Posterior vena cava (tissue), 2 donors: ENCODE measurements at regions not wholly inside any gene's neighbourhood (a gene's known extent, or its start where the extent isn't known, plus 50 kb on each side); places are given as distances from the start of the nearest gene placed in this dataset.
A peak's percentile ranks its signal among the peaks of the same experiment; 100 is the strongest.

Experiments used
- DNase-seq: peaks from one replicate; pipeline ENCODE4 v3.0.0-alpha.2; 2020; ENCODE audit warnings: low spot score
- intact Hi-C, 2 donors: fragments of 100-400 bp; cut with DNase I; formaldehyde crosslinking; loops; one replicate each; pipeline versions ENCODE4 v1.14.1 to v1.14.2; 2022 to 2023
- donor health status: DM: yes; HTN: yes; CAD: no.
- donor health status: DM: yes; HTN: yes; CAD: no.

DNA sequence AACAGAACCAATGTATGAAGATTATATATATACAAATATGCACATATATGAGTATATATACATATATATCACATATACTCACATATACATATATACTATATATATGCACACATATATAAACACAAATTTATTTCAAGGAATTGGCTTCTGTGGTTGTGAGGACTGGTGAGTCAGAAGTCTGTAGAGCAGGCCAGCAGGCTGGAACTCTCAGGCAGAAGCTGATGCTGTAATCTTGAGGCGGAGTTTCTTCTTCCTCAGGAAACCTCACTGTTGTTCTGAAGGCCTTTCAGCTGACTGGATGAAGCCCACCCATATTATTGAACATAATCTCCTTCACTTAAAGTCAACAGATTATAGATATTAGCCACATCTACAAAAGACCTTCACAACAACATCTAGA lies 143.9 kb upstream of the CREB1 start:
- intact Hi-C loops = no loop called here
- DNase-seq = no peak

GRCh38 chr2:207387001-207387571 lies 142.7 kb upstream of the CREB1 start:
- intact Hi-C loops = no loop called here
- no peak for DNase-seq

- intact Hi-C loops = no loop called here
- DNase-seq = no peak
These were observed 139.3 kb upstream of the CREB1 start for GRCh38 chr2:207390302-207391095.

DNA sequence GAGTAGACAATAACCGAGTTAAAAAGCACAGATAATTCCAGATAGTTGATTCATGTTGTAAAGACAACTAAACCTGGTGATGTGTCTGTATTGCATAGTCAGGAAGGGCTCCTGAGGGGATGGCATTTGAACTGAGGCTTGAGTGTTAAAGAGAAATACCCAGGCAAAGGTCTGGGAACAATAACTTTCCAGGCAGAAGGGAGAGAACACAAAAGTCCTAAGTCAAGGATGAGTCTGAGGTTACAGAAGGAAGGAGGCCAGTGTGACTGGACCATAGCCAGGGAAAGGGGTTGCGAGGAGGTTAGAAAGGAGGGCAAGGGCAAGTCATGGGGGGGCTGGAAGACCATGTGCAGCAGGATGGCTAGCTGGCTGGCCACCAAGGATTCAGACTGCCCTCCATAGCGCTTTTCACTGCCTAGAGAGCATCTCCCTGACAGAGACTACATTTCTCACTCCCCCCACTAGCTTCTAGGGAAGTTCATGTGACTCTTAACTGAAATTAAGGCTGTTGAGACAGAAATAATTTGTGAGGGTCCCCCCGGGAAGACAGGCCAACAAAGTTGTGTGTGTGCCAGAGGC lies 135.5 kb upstream of the CREB1 start:
- no peak for DNase-seq
- intact Hi-C loops = no loop called here

GRCh38 chr2:207394812-207395534 lies 134.8 kb upstream of the CREB1 start:
- DNase-seq = peak; percentile 84
- intact Hi-C loops = no loop called here

DNA sequence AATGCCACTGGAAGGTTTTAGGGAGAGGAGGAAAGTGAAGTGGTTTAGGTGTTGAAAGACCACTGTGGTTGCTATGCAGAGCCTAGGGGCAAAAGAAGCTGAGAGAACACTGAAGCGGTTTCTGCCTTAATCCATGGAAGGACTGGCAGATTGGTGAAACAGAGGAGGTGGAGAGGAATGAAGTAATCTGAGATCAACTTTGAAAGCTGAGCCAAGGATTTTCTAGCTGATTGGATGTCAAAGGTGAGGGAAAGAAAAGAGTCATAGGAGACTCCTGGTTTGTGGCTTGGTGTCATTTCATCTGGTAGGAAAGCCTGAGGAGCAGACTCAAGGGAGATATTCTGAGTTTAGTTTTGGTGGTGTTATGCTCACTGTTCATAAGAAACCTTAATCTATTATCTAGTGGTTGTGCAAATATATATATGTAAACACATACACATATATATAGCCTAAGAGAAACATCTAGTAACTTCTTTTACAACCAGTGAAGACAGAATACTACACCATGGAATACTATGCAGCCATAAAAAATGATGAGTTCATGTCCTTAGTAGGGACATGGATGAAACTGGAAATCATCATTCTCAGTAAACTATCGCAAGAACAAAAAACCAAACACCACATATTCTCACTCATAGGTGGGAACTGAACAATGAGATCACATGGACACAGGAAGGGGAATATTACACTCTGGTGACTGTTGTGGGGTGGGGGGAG lies 134.1 kb upstream of the CREB1 start:
- intact Hi-C loops = no loop called here

GRCh38 chr2:207397917-207398655 lies 131.7 kb upstream of the CREB1 start:
- intact Hi-C loops = no loop called here
- no peak for DNase-seq

More for the DNA sequence above, 134.1 kb upstream of the CREB1 start:
- no peak for DNase-seq

GRCh38 chr2:207399301-207399700 lies 130.5 kb upstream of the CREB1 start:
- no peak for DNase-seq
- intact Hi-C loops = no loop called here

- DNase-seq = no peak
- intact Hi-C loops = no loop called here
These were observed 128.4 kb upstream of the CREB1 start for GRCh38 chr2:207401338-207401737.

GRCh38 chr2:207403141-207403540 lies 126.6 kb upstream of the CREB1 start:
- no peak for DNase-seq
- intact Hi-C loops = no loop called here

- no peak for DNase-seq
- intact Hi-C loops = no loop called here
These were observed 125.8 kb upstream of the CREB1 start for GRCh38 chr2:207403950-207404349.

DNA sequence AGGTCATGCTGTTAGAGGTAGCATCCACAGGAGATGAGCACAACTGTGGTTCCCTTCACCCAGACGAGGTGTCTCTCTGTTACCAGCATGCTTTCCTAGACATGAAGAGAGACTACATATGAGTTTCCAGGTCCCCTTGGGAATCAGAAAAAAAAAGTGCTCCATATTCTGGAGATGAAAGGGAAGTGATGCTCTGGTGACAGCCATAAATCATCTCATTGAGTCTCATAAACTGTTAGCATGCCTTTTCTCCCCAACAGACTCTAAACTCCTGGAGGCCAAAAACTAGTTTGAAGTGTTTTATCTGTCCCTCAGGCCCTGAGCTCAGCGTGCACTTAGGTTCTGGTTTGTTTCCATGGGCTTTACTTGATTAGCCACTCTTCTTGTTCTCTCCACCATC lies 124.6 kb upstream of the CREB1 start:
- intact Hi-C loops = no loop called here
- no peak for DNase-seq

- intact Hi-C loops = no loop called here
- DNase-seq = no peak
These were observed 121.5 kb upstream of the CREB1 start for GRCh38 chr2:207408086-207408794.

DNA sequence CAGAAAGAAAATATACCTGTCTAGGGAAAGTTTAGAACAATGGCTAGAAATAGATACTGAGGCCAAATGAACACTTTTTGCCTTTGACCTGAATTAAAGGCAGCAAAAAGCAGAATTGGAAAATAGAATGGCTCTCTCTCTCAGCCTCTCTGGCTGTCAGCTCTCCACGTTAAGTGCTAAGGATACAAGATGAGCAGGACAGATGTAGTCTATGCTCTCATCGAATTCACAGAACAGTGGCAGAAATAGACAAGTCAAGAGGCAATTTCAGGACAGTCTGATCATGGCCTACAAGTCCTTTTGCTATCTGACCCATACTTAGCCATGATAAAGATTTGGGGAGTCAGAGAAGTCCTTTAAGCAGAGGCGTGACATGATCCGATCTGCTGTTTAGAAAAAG lies 120.2 kb upstream of the CREB1 start:
- no peak for DNase-seq
- intact Hi-C loops = no loop called here

DNA sequence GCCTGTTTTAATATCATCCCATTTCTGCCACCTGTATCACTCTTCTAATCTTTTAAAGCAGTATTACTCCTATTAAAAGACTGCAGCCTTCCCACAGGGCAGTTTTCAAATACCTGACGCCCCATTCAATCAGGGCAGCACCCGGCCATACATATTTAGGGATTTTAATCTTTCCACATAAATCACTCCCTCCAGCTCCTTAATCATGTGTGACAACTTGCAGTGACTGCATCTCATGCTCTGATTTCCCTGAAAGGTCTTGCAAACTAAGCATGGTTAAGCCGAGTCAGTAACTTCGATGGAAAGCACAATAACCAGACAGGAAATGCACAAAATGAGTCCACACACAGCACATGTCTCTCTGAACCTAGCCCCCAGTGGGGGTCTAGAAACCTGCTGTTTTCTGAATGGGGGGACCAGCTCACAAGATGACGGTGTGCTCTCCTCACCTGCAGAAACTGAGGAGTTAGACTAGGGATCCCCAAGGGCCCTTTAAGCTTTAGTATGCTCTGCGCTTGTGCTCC lies 116.9 kb upstream of the CREB1 start:
- DNase-seq = no peak
- intact Hi-C loops = no loop called here

- intact Hi-C loops = no loop called here
These were observed 116.3 kb upstream of the CREB1 start for GRCh38 chr2:207413376-207413907.

GRCh38 chr2:207416111-207416510 lies 113.7 kb upstream of the CREB1 start:
- intact Hi-C loops = no loop called here

More at GRCh38 chr2:207413376-207413907, 116.3 kb upstream of the CREB1 start:
- DNase-seq = no peak

GRCh38 chr2:207416900-207417299 lies 112.9 kb upstream of the CREB1 start:
- DNase-seq = no peak
- intact Hi-C loops = no loop called here

More at GRCh38 chr2:207416111-207416510, 113.7 kb upstream of the CREB1 start:
- no peak for DNase-seq
